GM12864 (cell line): ENCODE measurements at regions not wholly inside any gene's neighbourhood (a gene's known extent, or its start where the extent isn't known, plus 50 kb on each side); places are given as distances from the start of the nearest gene placed in this dataset.

ENCODE experiments used
- DNase-seq: peaks from one replicate; pipeline ENCODE4 v3.0.0-alpha.2; 2011; ENCODE audit warnings: low read depth
- H3K4me3 ChIP-seq: 2 replicates; pipeline ENCODE4 v1.5.1; 2011; ENCODE audit warnings: mild to moderate bottlenecking, low read depth, low read length, control low read depth
- TF ChIP-seq, protein P1 (sequence below): IDR thresholded peaks from 2 replicates; pipeline ENCODE4 v1.5.1; 2011; ENCODE audit warnings: low read depth, mild to moderate bottlenecking, moderate library complexity, low read length, control low read depth, inconsistent platforms; ENCODE audit errors: missing control alignments

DNA sequence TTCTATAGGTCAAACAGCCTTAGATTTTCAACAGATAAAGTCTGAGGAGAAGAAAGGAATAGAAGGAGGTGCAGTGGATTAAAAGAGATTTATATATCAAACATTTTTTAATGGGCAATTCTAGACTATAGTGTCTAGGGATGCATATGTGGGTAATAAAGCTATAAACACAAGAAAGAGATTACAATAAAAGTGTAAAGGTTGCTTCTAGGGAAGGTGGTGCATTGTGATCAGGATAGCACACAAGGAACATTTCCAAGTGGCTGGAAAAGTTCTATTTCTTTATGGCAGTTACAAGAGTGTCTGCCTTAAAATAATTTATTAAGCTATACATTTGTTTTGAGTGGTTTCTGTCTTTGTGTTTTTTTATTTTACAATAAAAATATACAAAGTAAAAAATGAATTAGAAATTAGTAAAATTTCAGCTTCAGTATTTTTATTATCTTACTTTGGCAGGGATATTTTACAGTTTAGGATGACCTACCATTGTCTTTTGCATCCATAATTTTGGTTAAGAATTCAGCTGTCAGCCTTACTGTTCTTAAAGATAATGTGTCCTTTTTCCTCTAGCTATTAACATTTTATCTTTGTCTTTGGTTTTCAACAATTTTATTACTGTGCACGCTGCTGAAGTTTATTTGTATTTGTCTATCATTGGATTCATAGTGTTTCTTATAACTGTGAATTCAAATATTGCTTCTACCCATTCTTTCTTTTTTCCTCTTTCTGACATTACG, 221.8 kb downstream of the LACC1 start:
- DNase-seq: no peak
- H3K4me3 ChIP-seq: no peak overlapping the region
- TF ChIP-seq, protein P1, sequence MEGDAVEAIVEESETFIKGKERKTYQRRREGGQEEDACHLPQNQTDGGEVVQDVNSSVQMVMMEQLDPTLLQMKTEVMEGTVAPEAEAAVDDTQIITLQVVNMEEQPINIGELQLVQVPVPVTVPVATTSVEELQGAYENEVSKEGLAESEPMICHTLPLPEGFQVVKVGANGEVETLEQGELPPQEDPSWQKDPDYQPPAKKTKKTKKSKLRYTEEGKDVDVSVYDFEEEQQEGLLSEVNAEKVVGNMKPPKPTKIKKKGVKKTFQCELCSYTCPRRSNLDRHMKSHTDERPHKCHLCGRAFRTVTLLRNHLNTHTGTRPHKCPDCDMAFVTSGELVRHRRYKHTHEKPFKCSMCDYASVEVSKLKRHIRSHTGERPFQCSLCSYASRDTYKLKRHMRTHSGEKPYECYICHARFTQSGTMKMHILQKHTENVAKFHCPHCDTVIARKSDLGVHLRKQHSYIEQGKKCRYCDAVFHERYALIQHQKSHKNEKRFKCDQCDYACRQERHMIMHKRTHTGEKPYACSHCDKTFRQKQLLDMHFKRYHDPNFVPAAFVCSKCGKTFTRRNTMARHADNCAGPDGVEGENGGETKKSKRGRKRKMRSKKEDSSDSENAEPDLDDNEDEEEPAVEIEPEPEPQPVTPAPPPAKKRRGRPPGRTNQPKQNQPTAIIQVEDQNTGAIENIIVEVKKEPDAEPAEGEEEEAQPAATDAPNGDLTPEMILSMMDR: no peak

DNA sequence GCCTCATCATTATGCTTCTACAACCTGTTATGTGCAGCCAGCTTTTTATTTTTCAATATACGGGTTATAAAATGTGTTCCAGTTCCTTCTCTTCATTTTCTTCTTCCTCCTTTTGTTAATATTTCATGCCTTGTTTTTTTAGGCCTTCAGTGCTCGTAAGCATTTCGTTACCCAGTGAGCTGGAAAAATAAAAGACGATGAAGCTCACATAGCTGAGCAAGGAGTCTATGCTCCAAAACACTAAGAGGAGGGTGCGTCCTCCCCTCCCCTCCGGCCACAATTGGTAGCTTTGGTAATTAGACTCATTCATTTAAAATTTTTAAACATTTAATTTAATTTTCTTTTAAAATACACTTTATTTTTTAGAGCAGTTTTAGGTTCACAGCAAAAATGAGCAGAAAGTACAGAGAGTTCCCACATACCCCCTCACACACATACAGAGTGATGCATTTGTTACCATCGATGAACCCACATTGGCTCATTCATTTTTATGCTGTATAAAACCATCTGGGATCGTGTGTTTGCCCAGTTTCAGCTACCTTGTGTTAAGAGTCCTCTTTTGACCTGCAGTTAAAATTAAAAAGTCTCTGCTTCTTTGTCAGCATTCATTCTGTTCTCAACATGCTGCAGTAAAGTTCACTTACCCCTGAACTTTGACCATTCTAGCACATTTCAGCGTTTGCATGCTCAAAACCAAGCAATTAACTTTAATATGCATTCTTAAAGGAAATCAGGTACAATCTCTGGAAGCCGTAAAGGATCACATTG, 223.9 kb downstream of the LACC1 start:
- TF ChIP-seq, protein P1: no peak
- DNase-seq: no peak
- no peak overlapping the region for H3K4me3 ChIP-seq

DNA sequence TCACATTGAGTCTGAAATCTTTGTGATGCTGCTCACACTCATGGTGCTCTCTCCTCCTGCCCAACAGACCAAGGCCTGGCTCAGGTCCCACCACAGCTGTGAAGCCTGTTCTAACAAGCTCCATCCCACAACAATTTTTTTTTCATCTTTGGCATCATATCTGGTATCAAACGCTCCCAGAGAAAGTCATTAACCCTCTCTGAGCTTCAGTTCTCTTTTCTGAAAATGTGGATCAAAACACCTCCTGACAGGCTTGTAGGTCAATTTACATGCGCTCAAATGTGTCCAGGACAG, 224.4 kb downstream of the LACC1 start:
- DNase-seq: no peak
- TF ChIP-seq, protein P1: no peak

DNA sequence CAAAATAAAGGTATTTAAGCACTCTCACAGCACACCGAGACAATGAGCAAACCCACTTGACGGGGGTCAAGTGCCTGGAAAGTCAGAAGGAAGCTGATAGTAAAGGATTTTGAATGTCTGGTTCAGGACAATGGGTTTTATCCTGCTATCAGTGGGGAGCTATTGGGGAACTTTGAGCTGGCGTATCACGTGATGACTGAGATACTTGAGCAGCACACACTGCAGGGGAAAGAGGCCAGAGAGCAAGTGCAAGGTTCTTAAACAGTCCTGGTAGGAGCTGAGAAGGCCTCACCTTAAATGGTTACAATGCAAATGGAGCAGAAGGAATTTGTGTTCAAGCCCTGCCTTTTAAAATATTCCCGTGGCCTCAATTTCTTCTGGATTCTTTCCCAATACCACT, 225.3 kb downstream of the LACC1 start:
- DNase-seq: no peak
- H3K4me3 ChIP-seq: no peak overlapping the region
- TF ChIP-seq, protein P1: no peak

More for the DNA sequence above, 224.4 kb downstream of the LACC1 start:
- no peak overlapping the region for H3K4me3 ChIP-seq

DNA sequence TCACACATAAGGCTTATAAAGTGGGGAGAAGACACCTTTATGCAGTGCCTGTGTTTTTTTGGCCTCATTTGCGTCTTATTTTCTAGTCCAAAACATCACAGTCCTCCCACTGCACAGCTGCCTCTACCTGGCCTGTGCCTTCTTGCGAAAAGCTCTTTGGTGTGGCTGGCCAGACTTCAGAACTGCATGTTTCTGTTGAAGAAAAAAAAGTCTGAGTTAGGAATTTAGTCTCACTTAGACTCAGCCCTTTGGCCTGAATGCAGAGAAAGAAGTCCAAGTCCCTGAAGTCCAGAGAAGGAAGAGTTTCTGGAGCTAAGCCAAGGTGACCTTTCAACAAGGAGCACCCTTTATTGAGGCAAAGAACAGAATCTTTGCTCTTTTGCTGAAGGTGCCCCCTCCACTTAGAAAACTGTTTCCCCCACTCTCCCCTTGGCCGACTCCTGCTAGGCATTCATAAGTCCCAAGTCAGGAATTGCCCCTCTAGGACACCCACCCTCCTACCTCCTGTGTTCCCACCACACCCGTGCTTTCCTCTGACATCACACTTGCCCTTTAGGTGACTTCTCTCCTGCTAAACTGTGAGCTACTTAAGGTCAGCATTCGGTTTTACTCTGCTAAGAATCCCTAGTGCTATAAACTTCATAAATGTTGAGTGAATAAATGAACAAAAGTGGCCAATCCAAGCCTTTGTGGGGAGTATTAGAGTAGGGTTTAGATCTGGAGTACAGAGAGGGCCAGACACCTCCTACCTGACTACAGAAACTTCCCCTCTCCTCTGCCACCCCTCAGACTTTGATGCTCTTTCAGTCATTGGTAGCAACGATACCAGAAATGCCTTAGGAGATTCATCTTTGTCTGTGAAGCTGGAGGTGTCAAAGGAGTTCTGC, 226.8 kb downstream of the LACC1 start:
- TF ChIP-seq, protein P1: no peak
- no peak for DNase-seq
- H3K4me3 ChIP-seq: no peak overlapping the region

DNA sequence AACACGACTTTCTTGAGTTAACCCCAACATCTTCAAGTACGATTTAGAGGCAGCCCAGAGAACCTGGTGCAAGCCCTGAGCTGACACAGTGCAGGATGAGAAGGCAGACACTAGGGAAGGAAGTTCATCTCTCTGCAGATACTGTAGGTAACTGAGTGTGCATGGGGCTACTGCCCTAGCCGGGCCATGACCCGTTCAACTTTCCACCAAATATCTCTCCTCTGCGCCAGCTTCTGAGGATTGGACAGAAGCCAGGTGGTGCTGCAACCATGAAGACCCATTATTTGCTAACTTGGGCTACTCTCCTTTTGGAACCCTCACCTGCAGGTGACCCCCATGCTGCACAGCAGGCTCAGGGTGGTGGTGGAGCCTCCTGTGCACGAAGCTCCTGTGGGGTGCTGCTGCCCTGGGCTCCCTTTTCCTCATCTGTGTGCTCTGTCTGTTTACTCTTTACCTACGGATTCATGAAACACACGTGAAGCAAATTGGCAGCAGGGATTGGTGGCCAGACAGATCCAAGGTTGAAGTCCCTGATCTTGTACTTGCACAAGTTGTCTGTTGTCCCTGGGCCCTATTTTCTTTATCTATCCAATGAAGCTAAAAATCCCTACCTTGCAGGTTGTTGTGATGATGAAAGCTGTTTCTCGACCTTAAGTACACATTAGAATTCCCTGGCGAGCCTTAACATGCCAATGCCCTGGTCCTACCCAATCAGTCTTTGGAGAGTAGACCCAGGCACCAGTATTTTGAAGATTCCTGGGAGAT, 227.8 kb downstream of the LACC1 start:
- TF ChIP-seq, protein P1: no peak
- DNase-seq: no peak
- no peak overlapping the region for H3K4me3 ChIP-seq
